H1 (cell line): ENCODE measurements at regions not wholly inside any gene's neighbourhood (a gene's known extent, or its start where the extent isn't known, plus 50 kb on each side); places are given as distances from the start of the nearest gene placed in this dataset.

Experiments
- CTCF ChIA-PET: fragments of 300-600 bp; sonication (Branson Sonifier 250); formaldehyde crosslinking; loops from one replicate; lab custom pipeline; 2021; ENCODE audit not compliant: partially characterized antibody; lab: Charles Lee
- POLR2A ChIA-PET: fragments of 300-600 bp; sonication (Branson Sonifier 250); formaldehyde crosslinking; loops from one replicate; lab custom pipeline; 2021; ENCODE audit warnings: inconsistent platforms; ENCODE audit not compliant: partially characterized antibody; lab: Charles Lee
- DNase-seq, 2 experiments: peaks; one replicate each; pipeline versions ENCODE4 v3.0.0 to v3.0.0-alpha.2; 2010 to 2022; ENCODE audit warnings: low spot score in 2 of 2, low read depth in 1 of 2, mixed read lengths in 1 of 2
- FAIRE-seq: peaks from 2 replicates; lab custom pipeline; 2011; peaks lifted over from hg19 to GRCh38; lab: Jason Lieb, UNC
- H2AFZ ChIP-seq: 2 replicates; pipeline ENCODE4 v1.8.1; 2012; ENCODE audit warnings: low read length, inconsistent platforms
- H2AK5ac ChIP-seq: 2 replicates; pipeline ENCODE4 v1.6.1; 2013; ENCODE audit warnings: low read depth, low read length
- H2BK120ac ChIP-seq: replicated peaks from 2 replicates; pipeline ENCODE3; 2013; ENCODE audit warnings: low read depth, low read length, inconsistent platforms
- H2BK12ac ChIP-seq: 2 replicates; pipeline ENCODE4 v1.6.1; 2013; ENCODE audit warnings: low read depth, low read length
- H2BK15ac ChIP-seq: 2 replicates; pipeline ENCODE4 v1.6.1; 2013; ENCODE audit warnings: low read length
- H2BK20ac ChIP-seq: 2 replicates; pipeline ENCODE4 v1.6.1; 2013; ENCODE audit warnings: low read length
- H2BK5ac ChIP-seq: 2 replicates; pipeline ENCODE4 v1.6.1; 2013; ENCODE audit warnings: low read depth, low read length
- H3K14ac ChIP-seq: 2 replicates; pipeline ENCODE4 v1.6.1; 2013; ENCODE audit warnings: inconsistent platforms; ENCODE audit not compliant: insufficient read length
- H3K18ac ChIP-seq: 2 replicates; pipeline ENCODE4 v1.6.1; 2013; ENCODE audit warnings: low read length; ENCODE audit errors: extremely low read depth
- H3K23ac ChIP-seq: 2 replicates; pipeline ENCODE4 v1.6.1; 2013; ENCODE audit warnings: inconsistent platforms; ENCODE audit not compliant: insufficient read length
- H3K23me2 ChIP-seq: 2 replicates; pipeline ENCODE4 v1.6.1; 2013; ENCODE audit warnings: low read depth, low read length
- H3K27ac ChIP-seq: 2 replicates; pipeline ENCODE4 v1.6.1; 2011; ENCODE audit warnings: low read depth, low read length, inconsistent platforms
- H3K27me3 ChIP-seq, 4 experiments: replicated peaks in 1 of 4; 1 replicate in 1 of 4; 2 replicates in 3 of 4; pipeline versions ENCODE4 v1.6.1 to v1.8.1; 2011 to 2013; ENCODE audit warnings: low read length in 3 of 4, mild to moderate bottlenecking in 3 of 4, inconsistent platforms in 2 of 4, mixed read lengths in 2 of 4, moderate library complexity in 1 of 4; ENCODE audit not compliant: control insufficient read depth in 3 of 4, insufficient read depth in 3 of 4; ENCODE audit errors: extremely low read depth in 1 of 4
- H3K36me3 ChIP-seq, 4 experiments: 2 replicates each; pipeline versions ENCODE4 v1.6.1 to v1.8.1; 2011 to 2013; ENCODE audit warnings: mild to moderate bottlenecking in 4 of 4, low read length in 3 of 4, moderate library complexity in 2 of 4, control low read depth in 1 of 4, inconsistent platforms in 1 of 4; ENCODE audit not compliant: insufficient read depth in 4 of 4, control insufficient read depth in 2 of 4
- H3K4ac ChIP-seq: replicated peaks from 2 replicates; pipeline ENCODE3; 2013; ENCODE audit warnings: low read length, low read depth, mixed read lengths, inconsistent platforms; ENCODE audit not compliant: insufficient read length
- H3K4me1 ChIP-seq, 4 experiments: replicated peaks in 1 of 4; 1 replicate in 1 of 4; 2 replicates in 3 of 4; pipeline versions ENCODE4 v1.6.1 to v1.8.1; 2011 to 2013; ENCODE audit warnings: low read length in 3 of 4, inconsistent platforms in 2 of 4, mixed read lengths in 1 of 4; ENCODE audit not compliant: insufficient read depth in 4 of 4, control insufficient read depth in 3 of 4
- H3K4me2 ChIP-seq, 2 experiments: 2 replicates each; pipeline versions ENCODE4 v1.6.1 to v1.8.1; 2011 to 2013; ENCODE audit warnings: low read depth in 2 of 2, low read length in 2 of 2, control low read depth in 1 of 2, inconsistent platforms in 1 of 2, mild to moderate bottlenecking in 1 of 2; ENCODE audit not compliant: insufficient read depth in 1 of 2
- H3K4me3 ChIP-seq, 4 experiments: fragments of 200-600, 300-600 bp in 1 of 4; sonication (generic), shearing (Covaris generic), sonication (Bioruptor Twin) in 1 of 4; 2 replicates each; pipeline versions ENCODE4 v1.5.1 to v1.8.1; 2011 to 2016; ENCODE audit warnings: low read length in 4 of 4, low read depth in 3 of 4, control low read depth in 2 of 4, inconsistent platforms in 2 of 4, mild to moderate bottlenecking in 2 of 4, mixed read lengths in 1 of 4, moderate library complexity in 1 of 4; ENCODE audit not compliant: insufficient read depth in 2 of 4; ENCODE audit errors: extremely low read depth in 1 of 4
- H3K56ac ChIP-seq: replicated peaks from 2 replicates; pipeline ENCODE3; 2013; ENCODE audit warnings: low read depth, mild to moderate bottlenecking, mixed read lengths, low read length, inconsistent platforms; ENCODE audit not compliant: insufficient read length
- H3K79me1 ChIP-seq: 2 replicates; pipeline ENCODE4 v1.6.1; 2013; ENCODE audit warnings: low read depth, low read length, control low read depth
- H3K79me2 ChIP-seq, 2 experiments: 2 replicates each; pipeline versions ENCODE4 v1.6.1 to v1.8.1; 2012 to 2013; ENCODE audit warnings: low read length in 2 of 2, mild to moderate bottlenecking in 2 of 2, inconsistent platforms in 1 of 2; ENCODE audit not compliant: insufficient read depth in 2 of 2, control insufficient read depth in 1 of 2
- H3K9ac ChIP-seq, 4 experiments: replicated peaks in 1 of 4; 1 replicate in 1 of 4; 2 replicates in 3 of 4; pipeline versions ENCODE4 v1.6.1 to v1.8.1; 2011 to 2013; ENCODE audit warnings: low read depth in 3 of 4, low read length in 3 of 4, control low read depth in 2 of 4, mild to moderate bottlenecking in 2 of 4, moderate library complexity in 2 of 4, inconsistent platforms in 1 of 4; ENCODE audit errors: extremely low read depth in 1 of 4
- H3K9me3 ChIP-seq, 2 experiments: 2 replicates each; pipeline versions ENCODE4 v1.6.1 to v1.8.1; 2012 to 2013; ENCODE audit warnings: mild to moderate bottlenecking in 2 of 2, moderate library complexity in 2 of 2, control low read depth in 1 of 2, inconsistent platforms in 1 of 2, low read depth in 1 of 2, low read length in 1 of 2, mixed read lengths in 1 of 2; ENCODE audit not compliant: insufficient read depth in 2 of 2
- H4K20me1 ChIP-seq, 2 experiments: replicated peaks in 1 of 2; 2 replicates each; pipeline versions ENCODE3 to v1.8.1; 2011 to 2013; ENCODE audit warnings: inconsistent platforms in 2 of 2, low read length in 2 of 2, mild to moderate bottlenecking in 1 of 2; ENCODE audit not compliant: insufficient read depth in 2 of 2, control insufficient read depth in 1 of 2
- H4K5ac ChIP-seq: 2 replicates; pipeline ENCODE4 v1.6.1; 2013; ENCODE audit warnings: low read length, low read depth, mixed read lengths, inconsistent platforms; ENCODE audit not compliant: insufficient read length
- H4K8ac ChIP-seq: 2 replicates; pipeline ENCODE4 v1.8.0; 2013; ENCODE audit warnings: mild to moderate bottlenecking, moderate library complexity, low read length, inconsistent platforms; ENCODE audit not compliant: insufficient read depth; ENCODE audit errors: extremely low read depth
- H4K91ac ChIP-seq: replicated peaks from 2 replicates; pipeline ENCODE3; 2013; ENCODE audit warnings: low read length, mixed read lengths, inconsistent platforms; ENCODE audit not compliant: insufficient read length
- BRCA1 ChIP-seq: IDR thresholded peaks from 2 replicates; pipeline ENCODE4 v1.6.1; 2012; ENCODE audit warnings: low read depth, low read length, improper control_type of control experiment
- CBX8 ChIP-seq: fragments of 300-800, 300-1000 bp; sonication (generic); IDR thresholded peaks from 2 replicates; pipeline ENCODE4 v1.7.1; 2016; ENCODE audit warnings: low read depth, low read length, borderline replicate concordance
- EGR1 ChIP-seq: IDR thresholded peaks from 2 replicates; pipeline ENCODE4 v1.6.1; 2011; ENCODE audit warnings: low read depth, low read length, borderline replicate concordance
- FOSL1 ChIP-seq: IDR thresholded peaks from 2 replicates; pipeline ENCODE4 v1.6.1; 2011; ENCODE audit warnings: mild to moderate bottlenecking, low read depth, low read length, moderate library complexity; ENCODE audit not compliant: insufficient read depth
- KDM5A ChIP-seq: fragments of 200-600 bp; IDR thresholded peaks from 2 replicates; pipeline ENCODE4 v1.7.1; 2012; ENCODE audit warnings: mild to moderate bottlenecking, low read length, inconsistent platforms, mixed read lengths
- MAFK ChIP-seq: IDR thresholded peaks from 2 replicates; pipeline ENCODE4 v1.6.1; 2012; ENCODE audit warnings: low read depth, mild to moderate bottlenecking, improper control_type of control experiment, low read length
- POLR2A ChIP-seq, 2 experiments: IDR thresholded peaks; 1 replicate in 1 of 2; 2 replicates in 1 of 2; pipeline ENCODE4 v1.6.1; 2011; ENCODE audit warnings: low read depth in 2 of 2, low read length in 2 of 2, mild to moderate bottlenecking in 2 of 2; ENCODE audit errors: control extremely low read depth in 1 of 2
- POLR2AphosphoS5 ChIP-seq: IDR thresholded peaks from 2 replicates; pipeline ENCODE4 v1.6.1; 2011; ENCODE audit warnings: low read depth, low read length
- RXRA ChIP-seq: IDR thresholded peaks from 2 replicates; pipeline ENCODE4 v1.6.1; 2011; ENCODE audit warnings: low read depth, mild to moderate bottlenecking, low read length, moderate library complexity; ENCODE audit not compliant: insufficient read depth
- SP4 ChIP-seq: IDR thresholded peaks from 2 replicates; pipeline ENCODE4 v1.6.1; 2012; ENCODE audit warnings: low read length, inconsistent platforms
- WGBS, 2 experiments: shearing (Covaris generic) in 1 of 2; methylation state at CpG; one replicate each; pipeline versions ENCODE4 v1.1.6 to v1.1.7; 2013 to 2015; ENCODE audit warnings: low lambda C conversion rate in 2 of 2, mixed read lengths in 2 of 2, inconsistent platforms in 1 of 2, low coverage in 1 of 2, missing lambda C conversion rate in 1 of 2; ENCODE audit not compliant: insufficient replicate concordance in 2 of 2, insufficient coverage in 1 of 2, insufficient read length in 1 of 2; ENCODE audit errors: extremely low coverage in 1 of 2, missing lambda C conversion rate in 1 of 2; 5-methylcytosine and 5-hydroxymethylcytosine counted together
- TF ChIP-seq, protein P1 (sequence below), 3 experiments: IDR thresholded peaks; 1 replicate in 2 of 3; 2 replicates in 1 of 3; pipeline versions ENCODE4 v1.5.1 to v1.6.1; 2011; ENCODE audit warnings: low read length in 3 of 3, mild to moderate bottlenecking in 3 of 3, inconsistent platforms in 2 of 3, low read depth in 1 of 3, moderate library complexity in 1 of 3; ENCODE audit not compliant: insufficient read depth in 1 of 3; ENCODE audit errors: control extremely low read depth in 1 of 3

DNA sequence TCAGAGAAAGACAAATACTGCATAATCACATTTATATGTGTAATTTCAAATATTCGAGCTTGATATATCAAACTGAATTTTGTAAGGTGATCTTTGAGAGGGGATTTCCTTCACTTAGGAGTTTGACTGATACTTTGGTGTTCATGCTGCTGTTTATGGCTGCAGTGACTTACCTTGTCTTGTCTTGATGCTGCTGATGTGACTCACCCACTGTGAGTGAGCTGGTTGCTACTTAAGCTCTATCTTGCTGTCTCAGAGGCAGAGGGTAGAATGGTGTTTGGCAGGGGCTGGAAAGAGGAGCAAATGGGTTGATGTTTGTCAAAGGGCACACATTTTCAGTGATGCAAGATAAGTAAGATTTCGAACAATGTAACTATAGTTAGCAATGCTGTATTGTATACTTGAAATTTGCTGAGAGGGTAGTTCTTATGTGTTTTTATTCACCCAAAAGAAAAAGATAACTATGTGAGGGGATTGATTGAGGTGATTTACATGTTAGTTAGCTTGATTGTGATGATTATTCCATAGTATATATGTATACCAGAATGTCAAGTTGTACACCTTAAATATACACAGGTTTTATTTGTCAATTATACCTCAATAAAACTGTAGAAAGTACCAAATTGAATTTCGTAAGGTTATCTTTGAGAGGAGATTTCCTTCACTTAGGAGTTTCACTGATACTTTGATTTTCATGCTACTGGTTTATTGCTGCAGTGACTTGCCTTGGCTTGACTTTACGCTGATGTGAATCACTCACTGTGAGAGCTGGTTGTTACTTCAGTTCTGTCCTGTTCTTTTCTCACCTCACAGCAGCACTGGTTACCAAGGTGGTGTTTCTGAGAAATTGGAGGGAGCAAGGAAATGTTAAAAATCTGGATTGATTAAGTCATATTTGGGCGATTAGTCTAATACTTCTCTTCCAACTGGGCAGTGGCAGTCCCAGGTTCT is 94.5 kb upstream of the SLC5A9 start:
- Histone ChIP-seq H2BK120ac (no peak overlapping the region), H2AK5ac (no peak overlapping the region), H3K36me3 (no peaks in the 10 kb centered on the region), H3K4me2 (no peak overlapping the region), H3K23ac (no peak overlapping the region), H3K23me2 (no peaks in the 10 kb centered on the region), H3K27ac (no peak overlapping the region), H3K56ac (no peak overlapping the region), H3K4me3 (no peak overlapping the region), H3K14ac (no peak overlapping the region), H4K91ac (no peak overlapping the region), H4K5ac (no peak overlapping the region), H3K79me1 (no peaks in the 10 kb centered on the region), H2AFZ (no peak overlapping the region), H2BK20ac (no peak overlapping the region), H4K20me1 (no peaks in the 10 kb centered on the region), H3K4me1 (no peaks in the 10 kb centered on the region), H3K27me3 (no peaks in the 10 kb centered on the region), H3K4ac (no peak overlapping the region), H2BK15ac (no peak overlapping the region), H4K8ac (no peak overlapping the region), H3K9me3 (no peaks in the 10 kb centered on the region), H2BK5ac (no peak overlapping the region), H2BK12ac (no peak overlapping the region), H3K18ac (no peak overlapping the region), H3K9ac (no peak overlapping the region), H3K79me2 (no peaks in the 10 kb centered on the region)
- WGBS, 2 experiments: 85% methylated on average over 5 of the region's 5 CpGs; no CpG with 5 or more reads in 1 of the 2 experiments
- ChIA-PET POLR2A (no interaction called here), CTCF (interaction anchor here (0.8 to 2.4 kb wide), 3 partner anchors 12 to 370 kb away, joined by 3 to 10 read pairs (median 5); no protein-coding TSS in a partner anchor)
- DNase-seq (no peak), FAIRE-seq (no peak)
- no peak for TF ChIP-seq BRCA1
- no peak; the same call in 1 of the 2 replicates for TF ChIP-seq MAFK
- no peak for TF ChIP-seq KDM5A
- no peak for TF ChIP-seq FOSL1
- TF ChIP-seq EGR1: no peak
- TF ChIP-seq POLR2AphosphoS5: no peak
- TF ChIP-seq CBX8: no peak
- TF ChIP-seq, protein P1, sequence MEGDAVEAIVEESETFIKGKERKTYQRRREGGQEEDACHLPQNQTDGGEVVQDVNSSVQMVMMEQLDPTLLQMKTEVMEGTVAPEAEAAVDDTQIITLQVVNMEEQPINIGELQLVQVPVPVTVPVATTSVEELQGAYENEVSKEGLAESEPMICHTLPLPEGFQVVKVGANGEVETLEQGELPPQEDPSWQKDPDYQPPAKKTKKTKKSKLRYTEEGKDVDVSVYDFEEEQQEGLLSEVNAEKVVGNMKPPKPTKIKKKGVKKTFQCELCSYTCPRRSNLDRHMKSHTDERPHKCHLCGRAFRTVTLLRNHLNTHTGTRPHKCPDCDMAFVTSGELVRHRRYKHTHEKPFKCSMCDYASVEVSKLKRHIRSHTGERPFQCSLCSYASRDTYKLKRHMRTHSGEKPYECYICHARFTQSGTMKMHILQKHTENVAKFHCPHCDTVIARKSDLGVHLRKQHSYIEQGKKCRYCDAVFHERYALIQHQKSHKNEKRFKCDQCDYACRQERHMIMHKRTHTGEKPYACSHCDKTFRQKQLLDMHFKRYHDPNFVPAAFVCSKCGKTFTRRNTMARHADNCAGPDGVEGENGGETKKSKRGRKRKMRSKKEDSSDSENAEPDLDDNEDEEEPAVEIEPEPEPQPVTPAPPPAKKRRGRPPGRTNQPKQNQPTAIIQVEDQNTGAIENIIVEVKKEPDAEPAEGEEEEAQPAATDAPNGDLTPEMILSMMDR (IDR thresholded peaks at IDR 0.05; ENCODE audit: control extremely low read depth in 1 of 3, insufficient read depth in 1 of 3, low read depth in 1 of 3, low read length in 3 of 3): no peak
- TF ChIP-seq RXRA: no peak
- TF ChIP-seq POLR2A (IDR thresholded peaks at IDR 0.05; ENCODE audit: control extremely low read depth in 1 of 2, low read depth in 2 of 2, low read length in 2 of 2): no peak
- TF ChIP-seq SP4: no peak
